K562 (cell line): ENCODE measurements at regions not wholly inside any gene's neighbourhood (a gene's known extent, or its start where the extent isn't known, plus 50 kb on each side); places are given as distances from the start of the nearest gene placed in this dataset.

Experiments used
- BRD9 ChIP-seq: fragments of 450-650 bp; IDR thresholded peaks from 2 replicates; pipeline ENCODE4 v1.6.1; 2018; ENCODE audit warnings: low read depth; ENCODE audit not compliant: partially characterized antibody
- CEBPB ChIP-seq: fragments of 450-650 bp; IDR thresholded peaks from 2 replicates; pipeline ENCODE4 v1.6.1; 2016; ENCODE audit warnings: missing genetic modification characterization, missing compliant biosample characterization
- HOMEZ ChIP-seq: fragments of 250-450 bp; sonication (Bioruptor Pico); IDR thresholded peaks from 2 replicates; pipeline ENCODE4 v1.4.0; 2020; ENCODE audit warnings: mild to moderate bottlenecking, moderate library complexity
- JUND ChIP-seq, 2 experiments: IDR thresholded peaks; 2 replicates in 1 of 2; 3 replicates in 1 of 2; pipeline ENCODE4 v1.6.1; 2011; ENCODE audit warnings: borderline replicate concordance in 2 of 2, low read depth in 2 of 2, low read length in 2 of 2, improper control_type of control experiment in 1 of 2, missing biosample characterization in 1 of 2, missing genetic modification characterization in 1 of 2, missing genetic modification reagents in 1 of 2
- LCOR ChIP-seq: sonication (generic); formaldehyde crosslinking; IDR thresholded peaks from 2 replicates; pipeline ENCODE4 v1.8.0; 2022; ENCODE audit warnings: mild to moderate bottlenecking, missing genetic modification reagents
- MITF ChIP-seq: IDR thresholded peaks from 2 replicates; pipeline ENCODE4 v1.6.1; 2014; ENCODE audit warnings: antibody characterized with exemption
- NR0B1 ChIP-seq: fragments of 450-650 bp; IDR thresholded peaks from one replicate; pipeline ENCODE4 v1.6.1; 2018; ENCODE audit warnings: mild to moderate bottlenecking, moderate library complexity; ENCODE audit not compliant: partially characterized antibody
- NR3C1 ChIP-seq: sonication (generic); formaldehyde crosslinking; IDR thresholded peaks from 2 replicates; pipeline ENCODE4 v1.8.1; 2022; ENCODE audit warnings: missing genetic modification reagents
- SMAD3 ChIP-seq: fragments of 450-650 bp; formaldehyde crosslinking; conservative IDR thresholded peaks from 2 replicates; pipeline ENCODE4 v1.4.0; 2020; ENCODE audit warnings: mild to moderate bottlenecking
- SPI1 ChIP-seq: IDR thresholded peaks from 2 replicates; pipeline ENCODE4 v1.6.1; 2011; ENCODE audit warnings: low read depth, low read length, control low read depth, borderline replicate concordance
- TCF7 ChIP-seq: sonication (generic); IDR thresholded peaks from 2 replicates; pipeline ENCODE4 v1.6.1; 2016; ENCODE audit warnings: antibody characterized with exemption, borderline replicate concordance
- U2AF1 ChIP-seq: fragments of 200-400 bp; formaldehyde crosslinking; optimal IDR thresholded peaks from 2 replicates; pipeline ENCODE3; 2017; ENCODE audit warnings: mild to moderate bottlenecking, low read depth, low read length, moderate library complexity
- ZNF224 ChIP-seq: sonication (generic); formaldehyde crosslinking; IDR thresholded peaks from 2 replicates; pipeline ENCODE4 v1.8.0; 2022; ENCODE audit warnings: mild to moderate bottlenecking, missing genetic modification reagents
- ZNF431 ChIP-seq: sonication (generic); formaldehyde crosslinking; IDR thresholded peaks from 2 replicates; pipeline ENCODE4 v1.8.0; 2022; ENCODE audit warnings: mild to moderate bottlenecking, missing genetic modification reagents
- ZNF76 ChIP-seq: fragments of 250-450 bp; sonication (Bioruptor Pico); IDR thresholded peaks from 2 replicates; pipeline ENCODE4 v1.4.0; 2020; ENCODE audit warnings: mild to moderate bottlenecking, moderate library complexity, borderline replicate concordance
- TF ChIP-seq, protein P1 (sequence below): fragments of 250-450 bp; sonication (Bioruptor Pico); IDR thresholded peaks from 2 replicates; pipeline ENCODE4 v1.8.0; 2022; ENCODE audit warnings: inconsistent platforms
- TF ChIP-seq, protein P2 (sequence below), 2 experiments: fragments of 450-650 bp in 1 of 2; sonication (generic) in 1 of 2; formaldehyde crosslinking in 1 of 2; IDR thresholded peaks in 1 of 2; conservative IDR thresholded peaks in 1 of 2; 2 replicates each; pipeline versions ENCODE4 v1.6.1 to v1.8.1; 2016 to 2023; ENCODE audit warnings: mild to moderate bottlenecking in 2 of 2, moderate library complexity in 2 of 2, inconsistent platforms in 1 of 2, missing genetic modification reagents in 1 of 2
- TF ChIP-seq, protein P3 (sequence below): fragments of 250-450 bp; sonication (Bioruptor Pico); IDR thresholded peaks from 2 replicates; pipeline ENCODE4 v1.9.0; 2021; ENCODE audit warnings: mild to moderate bottlenecking, inconsistent platforms

- no peak for TF ChIP-seq MITF
- TF ChIP-seq SMAD3 (CRISPR knock-in tag): no peak
- TF ChIP-seq BRD9: peak; percentile 89
- no peak for TF ChIP-seq NR3C1 (CRISPR knock-in tag)
- TF ChIP-seq LCOR (CRISPR knock-in tag): no peak
- TF ChIP-seq U2AF1: no peak
- TF ChIP-seq TCF7: no peak
- no peak for TF ChIP-seq ZNF76 (CRISPR knock-in tag)
- TF ChIP-seq, protein P1, sequence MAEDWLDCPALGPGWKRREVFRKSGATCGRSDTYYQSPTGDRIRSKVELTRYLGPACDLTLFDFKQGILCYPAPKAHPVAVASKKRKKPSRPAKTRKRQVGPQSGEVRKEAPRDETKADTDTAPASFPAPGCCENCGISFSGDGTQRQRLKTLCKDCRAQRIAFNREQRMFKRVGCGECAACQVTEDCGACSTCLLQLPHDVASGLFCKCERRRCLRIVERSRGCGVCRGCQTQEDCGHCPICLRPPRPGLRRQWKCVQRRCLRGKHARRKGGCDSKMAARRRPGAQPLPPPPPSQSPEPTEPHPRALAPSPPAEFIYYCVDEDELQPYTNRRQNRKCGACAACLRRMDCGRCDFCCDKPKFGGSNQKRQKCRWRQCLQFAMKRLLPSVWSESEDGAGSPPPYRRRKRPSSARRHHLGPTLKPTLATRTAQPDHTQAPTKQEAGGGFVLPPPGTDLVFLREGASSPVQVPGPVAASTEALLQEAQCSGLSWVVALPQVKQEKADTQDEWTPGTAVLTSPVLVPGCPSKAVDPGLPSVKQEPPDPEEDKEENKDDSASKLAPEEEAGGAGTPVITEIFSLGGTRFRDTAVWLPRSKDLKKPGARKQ (CRISPR knock-in tag): no peak
- TF ChIP-seq JUND (IDR thresholded peaks at IDR 0.05; ENCODE audit: borderline replicate concordance, low read depth, low read length): peak; percentile 88
- peak; percentile 94 for TF ChIP-seq JUND (tag; IDR thresholded peaks at IDR 0.05; ENCODE audit: borderline replicate concordance, low read depth, low read length)
- no peak for TF ChIP-seq SPI1
- TF ChIP-seq CEBPB: no peak
- TF ChIP-seq NR0B1: no peak
- TF ChIP-seq, protein P2, sequence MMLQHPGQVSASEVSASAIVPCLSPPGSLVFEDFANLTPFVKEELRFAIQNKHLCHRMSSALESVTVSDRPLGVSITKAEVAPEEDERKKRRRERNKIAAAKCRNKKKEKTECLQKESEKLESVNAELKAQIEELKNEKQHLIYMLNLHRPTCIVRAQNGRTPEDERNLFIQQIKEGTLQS (IDR thresholded peaks at IDR 0.05): peak; percentile 96
- TF ChIP-seq, protein P2 (CRISPR knock-in tag; conservative IDR thresholded peaks at IDR 0.05): no peak
- no peak for TF ChIP-seq ZNF224 (CRISPR knock-in tag)
- TF ChIP-seq ZNF431 (CRISPR knock-in tag): peak; percentile 44; the same call in 1 of the 2 replicates
- TF ChIP-seq, protein P3, sequence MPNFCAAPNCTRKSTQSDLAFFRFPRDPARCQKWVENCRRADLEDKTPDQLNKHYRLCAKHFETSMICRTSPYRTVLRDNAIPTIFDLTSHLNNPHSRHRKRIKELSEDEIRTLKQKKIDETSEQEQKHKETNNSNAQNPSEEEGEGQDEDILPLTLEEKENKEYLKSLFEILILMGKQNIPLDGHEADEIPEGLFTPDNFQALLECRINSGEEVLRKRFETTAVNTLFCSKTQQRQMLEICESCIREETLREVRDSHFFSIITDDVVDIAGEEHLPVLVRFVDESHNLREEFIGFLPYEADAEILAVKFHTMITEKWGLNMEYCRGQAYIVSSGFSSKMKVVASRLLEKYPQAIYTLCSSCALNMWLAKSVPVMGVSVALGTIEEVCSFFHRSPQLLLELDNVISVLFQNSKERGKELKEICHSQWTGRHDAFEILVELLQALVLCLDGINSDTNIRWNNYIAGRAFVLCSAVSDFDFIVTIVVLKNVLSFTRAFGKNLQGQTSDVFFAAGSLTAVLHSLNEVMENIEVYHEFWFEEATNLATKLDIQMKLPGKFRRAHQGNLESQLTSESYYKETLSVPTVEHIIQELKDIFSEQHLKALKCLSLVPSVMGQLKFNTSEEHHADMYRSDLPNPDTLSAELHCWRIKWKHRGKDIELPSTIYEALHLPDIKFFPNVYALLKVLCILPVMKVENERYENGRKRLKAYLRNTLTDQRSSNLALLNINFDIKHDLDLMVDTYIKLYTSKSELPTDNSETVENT (CRISPR knock-in tag): no peak
- no peak for TF ChIP-seq HOMEZ (CRISPR knock-in tag)
These were observed 66.4 kb upstream of the MAP1LC3B2 start (continued) for GRCh38 chr12:116492703-116493324.
